ENCODE measurements at regions not wholly inside any gene's neighbourhood (a gene's known extent, or its start where the extent isn't known, plus 50 kb on each side); places are given as distances from the start of the nearest gene placed in this dataset.

DNA sequence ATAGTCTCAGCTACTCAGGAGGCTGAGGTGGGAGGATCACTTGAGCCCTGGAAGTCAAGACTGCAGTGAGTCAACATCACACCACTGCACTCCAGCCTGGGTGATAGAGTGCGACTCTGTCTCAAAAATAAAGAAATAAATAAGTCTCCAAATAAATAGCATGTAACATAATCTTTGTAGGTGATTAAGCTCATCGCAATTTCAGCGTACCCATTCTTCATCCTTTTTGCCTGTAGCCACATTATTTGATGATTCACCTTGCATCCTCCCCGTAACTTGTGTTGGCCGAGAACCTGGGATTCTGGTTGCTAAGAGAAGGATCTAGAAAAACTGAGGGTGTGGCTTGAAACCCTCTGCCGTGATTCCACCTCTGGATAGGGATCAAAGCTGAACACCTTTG, 115.1 kb downstream of the GALC start:
- FAIRE-seq = no peak
- Histone ChIP-seq H3K9me1 (replicated peaks; ENCODE audit: control insufficient read depth, extremely low read depth, insufficient read depth, low read length) (no peaks in the 10 kb centered on the region), H3K79me2 (ENCODE audit: control insufficient read depth, insufficient read depth, low read length) (no peaks in the 10 kb centered on the region), H3K9me3 (replicated peaks; ENCODE audit: control insufficient read depth, insufficient read depth, low read length) (no peaks in the 10 kb centered on the region), H4K20me1 (replicated peaks; ENCODE audit: control insufficient read depth, extremely low read depth, insufficient read depth, low read length) (no peaks in the 10 kb centered on the region), H3K36me3 (ENCODE audit: control insufficient read depth in 2 of 2, extremely low read depth in 1 of 2, insufficient read depth in 2 of 2, low read length in 2 of 2) (no peaks in the 10 kb centered on the region), H3K9ac (replicated peaks; ENCODE audit: extremely low read depth, insufficient read depth, low read length) (no peak overlapping the region), H3K27me3 (ENCODE audit: control insufficient read depth in 2 of 2, insufficient read depth in 2 of 2, low read length in 2 of 2) (no peaks in the 10 kb centered on the region), H3K4me1 (ENCODE audit: control insufficient read depth, extremely low read depth, insufficient read depth, low read length) (peaks cover 24% of the 10 kb centered on the region), H3K4me3 (replicated peaks in 1 of 3; ENCODE audit: insufficient read depth in 1 of 3, low read depth in 1 of 3, low read length in 3 of 3) (no peak overlapping the region), H3K4me2 (ENCODE audit: insufficient read depth, low read length) (no peak overlapping the region), H3K27ac (ENCODE audit: insufficient read depth, low read depth, low read length) (no peak overlapping the region), H2AFZ (ENCODE audit: low read depth, low read length) (no peak overlapping the region)
- dilution Hi-C loops (cut with MboI; ENCODE audit: extremely low pct_ligation_motif_present, low sequenced_read_pairs) = no loop called here
- ChIA-PET POLR2A (no interaction called here), CTCF (no interaction called here)
- no TSS peak for BruUV-seq (replicated peaks)
- DNase-seq (ENCODE audit: low read depth, low spot score) = no peak
- intact Hi-C loops (cut with micrococcal nuclease) = no loop called here
- TF ChIP-seq MYC (IDR thresholded peaks at IDR 0.05; ENCODE audit: low read depth, low read length) (no peak), POLR2A (IDR thresholded peaks at IDR 0.05; ENCODE audit: low read depth, low read length) (no peak), JUN (IDR thresholded peaks at IDR 0.05; ENCODE audit: borderline replicate concordance, insufficient read depth, insufficient read length, low read depth) (no peak), EZH2 (IDR thresholded peaks at IDR 0.05; ENCODE audit: borderline replicate concordance, low read depth, low read length, severe bottlenecking) (no peak), POLR2AphosphoS5 (IDR thresholded peaks at IDR 0.05; ENCODE audit: insufficient read depth, low read depth, low read length) (no peak), FOS (IDR thresholded peaks at IDR 0.05; ENCODE audit: borderline replicate concordance, insufficient read depth, low read length) (no peak), GATA2 (IDR thresholded peaks at IDR 0.05; ENCODE audit: insufficient read depth, insufficient read length, low read depth, low read length) (no peak)
- TF ChIP-seq, protein P1, sequence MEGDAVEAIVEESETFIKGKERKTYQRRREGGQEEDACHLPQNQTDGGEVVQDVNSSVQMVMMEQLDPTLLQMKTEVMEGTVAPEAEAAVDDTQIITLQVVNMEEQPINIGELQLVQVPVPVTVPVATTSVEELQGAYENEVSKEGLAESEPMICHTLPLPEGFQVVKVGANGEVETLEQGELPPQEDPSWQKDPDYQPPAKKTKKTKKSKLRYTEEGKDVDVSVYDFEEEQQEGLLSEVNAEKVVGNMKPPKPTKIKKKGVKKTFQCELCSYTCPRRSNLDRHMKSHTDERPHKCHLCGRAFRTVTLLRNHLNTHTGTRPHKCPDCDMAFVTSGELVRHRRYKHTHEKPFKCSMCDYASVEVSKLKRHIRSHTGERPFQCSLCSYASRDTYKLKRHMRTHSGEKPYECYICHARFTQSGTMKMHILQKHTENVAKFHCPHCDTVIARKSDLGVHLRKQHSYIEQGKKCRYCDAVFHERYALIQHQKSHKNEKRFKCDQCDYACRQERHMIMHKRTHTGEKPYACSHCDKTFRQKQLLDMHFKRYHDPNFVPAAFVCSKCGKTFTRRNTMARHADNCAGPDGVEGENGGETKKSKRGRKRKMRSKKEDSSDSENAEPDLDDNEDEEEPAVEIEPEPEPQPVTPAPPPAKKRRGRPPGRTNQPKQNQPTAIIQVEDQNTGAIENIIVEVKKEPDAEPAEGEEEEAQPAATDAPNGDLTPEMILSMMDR (IDR thresholded peaks at IDR 0.05; ENCODE audit: extremely low read depth in 1 of 2, insufficient read depth in 1 of 2, low read depth in 1 of 2, low read length in 2 of 2) = no peak
- TF ChIP-seq, protein P2, sequence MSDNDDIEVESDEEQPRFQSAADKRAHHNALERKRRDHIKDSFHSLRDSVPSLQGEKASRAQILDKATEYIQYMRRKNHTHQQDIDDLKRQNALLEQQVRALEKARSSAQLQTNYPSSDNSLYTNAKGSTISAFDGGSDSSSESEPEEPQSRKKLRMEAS (IDR thresholded peaks at IDR 0.05; ENCODE audit: insufficient read depth, insufficient read length) = no peak
